ENCODE measurements at regions not wholly inside any gene's neighbourhood (a gene's known extent, or its start where the extent isn't known, plus 50 kb on each side); places are given as distances from the start of the nearest gene placed in this dataset.

- TF ChIP-seq, protein P1, sequence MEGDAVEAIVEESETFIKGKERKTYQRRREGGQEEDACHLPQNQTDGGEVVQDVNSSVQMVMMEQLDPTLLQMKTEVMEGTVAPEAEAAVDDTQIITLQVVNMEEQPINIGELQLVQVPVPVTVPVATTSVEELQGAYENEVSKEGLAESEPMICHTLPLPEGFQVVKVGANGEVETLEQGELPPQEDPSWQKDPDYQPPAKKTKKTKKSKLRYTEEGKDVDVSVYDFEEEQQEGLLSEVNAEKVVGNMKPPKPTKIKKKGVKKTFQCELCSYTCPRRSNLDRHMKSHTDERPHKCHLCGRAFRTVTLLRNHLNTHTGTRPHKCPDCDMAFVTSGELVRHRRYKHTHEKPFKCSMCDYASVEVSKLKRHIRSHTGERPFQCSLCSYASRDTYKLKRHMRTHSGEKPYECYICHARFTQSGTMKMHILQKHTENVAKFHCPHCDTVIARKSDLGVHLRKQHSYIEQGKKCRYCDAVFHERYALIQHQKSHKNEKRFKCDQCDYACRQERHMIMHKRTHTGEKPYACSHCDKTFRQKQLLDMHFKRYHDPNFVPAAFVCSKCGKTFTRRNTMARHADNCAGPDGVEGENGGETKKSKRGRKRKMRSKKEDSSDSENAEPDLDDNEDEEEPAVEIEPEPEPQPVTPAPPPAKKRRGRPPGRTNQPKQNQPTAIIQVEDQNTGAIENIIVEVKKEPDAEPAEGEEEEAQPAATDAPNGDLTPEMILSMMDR (IDR thresholded peaks at IDR 0.05): no peak
- TF ChIP-seq POLR2A (IDR thresholded peaks at IDR 0.05): no peak
These were observed 715.3 kb downstream of the OLFM4 start for GRCh38 chr13:53743906-53744305.
